SIG-M5 (cell line): ENCODE measurements at regions not wholly inside any gene's neighbourhood (a gene's known extent, or its start where the extent isn't known, plus 50 kb on each side); places are given as distances from the start of the nearest gene placed in this dataset.

Source experiments
- DNase-seq: peaks from one replicate; lab custom pipeline; 2025; lab: John Stamatoyannopoulos, UW

DNA sequence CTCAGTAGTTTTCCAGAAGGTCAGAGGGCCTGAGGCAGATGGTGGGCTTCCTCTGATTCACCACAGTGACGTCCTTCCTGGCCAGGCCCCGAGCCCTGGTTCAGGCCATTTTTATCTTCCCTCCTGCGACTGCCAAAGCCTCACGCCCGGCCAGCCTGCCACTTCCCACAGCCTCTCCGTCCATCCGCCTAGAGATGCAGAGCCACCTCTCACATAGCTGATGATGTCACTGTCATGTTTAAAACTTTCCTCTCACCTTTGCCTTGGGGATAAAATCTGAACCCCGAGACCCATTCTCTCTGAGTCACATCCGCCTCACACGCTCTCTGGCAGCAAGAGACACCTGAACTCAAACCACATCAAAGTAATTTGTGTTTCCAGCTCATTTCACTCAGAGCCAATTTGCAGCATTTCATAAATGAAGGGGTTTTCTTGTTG is 175.3 kb downstream of the QDPR start:
- DNase-seq, result no peak

DNA sequence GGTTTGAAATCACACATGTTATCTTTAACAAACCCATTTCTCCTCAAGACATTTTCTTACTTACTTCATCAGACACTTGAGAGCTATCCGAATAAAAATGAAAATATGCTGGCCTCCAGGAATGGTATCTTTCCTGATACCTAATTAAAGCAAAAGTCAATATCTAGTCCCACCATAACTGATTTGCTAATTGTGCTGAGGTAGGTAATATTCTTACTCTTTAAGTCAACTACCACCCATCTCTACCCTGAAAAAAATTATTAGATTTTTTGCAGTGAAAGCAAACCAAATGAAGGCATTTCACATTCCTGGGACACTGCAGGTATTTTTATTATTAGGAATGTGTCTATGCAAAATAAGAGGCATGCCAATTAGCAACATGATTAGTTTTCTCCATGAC is 175.8 kb downstream of the QDPR start:
- no peak for DNase-seq

DNA sequence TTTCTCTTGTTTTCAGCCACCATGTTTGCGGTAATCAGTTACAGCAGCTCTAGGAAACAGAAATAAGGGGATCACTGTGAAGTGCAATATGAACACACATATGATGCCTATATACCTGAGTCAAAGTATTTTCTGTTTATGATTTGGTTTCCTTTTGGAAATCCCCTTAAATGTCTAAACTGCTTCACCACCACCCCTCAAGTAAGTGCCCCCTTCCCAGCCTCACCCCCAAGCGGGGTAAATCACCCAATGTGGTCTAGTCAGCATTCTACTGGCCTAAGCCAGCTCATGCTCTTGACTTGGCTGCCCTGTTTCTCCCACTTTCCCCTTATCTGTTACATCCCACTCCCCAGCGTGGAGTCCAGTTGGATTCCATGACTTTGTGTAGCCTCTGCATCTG is 176.5 kb downstream of the QDPR start:
- DNase-seq, result no peak

DNA sequence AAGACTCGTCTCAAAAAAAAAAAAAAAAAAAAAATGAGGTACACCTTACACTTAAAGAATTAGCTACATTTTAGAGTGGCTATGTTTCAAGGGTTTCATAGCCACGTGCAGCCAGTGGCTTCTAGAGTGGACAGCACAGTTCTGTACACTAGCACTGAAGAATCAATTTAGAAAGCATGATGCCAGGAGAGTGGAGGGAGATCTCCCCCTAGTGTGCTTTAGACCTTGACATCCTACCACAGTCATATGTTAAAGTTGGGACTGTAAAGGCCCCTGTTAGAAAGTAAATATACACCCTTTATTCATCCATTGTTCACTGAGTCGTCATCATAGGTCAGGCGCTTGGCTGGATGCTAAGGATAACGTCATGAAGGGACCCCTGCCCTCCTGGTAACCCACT is 179.4 kb downstream of the QDPR start:
- no peak for DNase-seq

DNA sequence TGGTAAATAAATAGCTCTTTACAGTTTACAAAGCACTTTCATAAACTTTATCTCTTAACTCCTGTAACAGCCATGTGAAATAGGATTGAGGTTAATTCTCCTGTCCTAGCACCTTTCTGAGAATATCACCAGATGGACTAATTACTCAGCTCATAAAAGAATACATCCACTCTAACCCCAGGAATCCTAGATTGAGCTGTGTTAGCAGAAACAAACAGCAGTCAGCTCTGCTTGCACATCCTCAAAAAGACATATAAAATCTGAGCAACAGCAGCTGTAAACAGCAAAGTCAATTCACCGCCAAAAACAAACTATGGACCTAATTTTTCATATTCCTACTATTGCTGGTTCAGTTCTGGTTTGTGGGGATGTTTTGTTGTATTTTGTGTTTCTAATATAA is 182.8 kb downstream of the QDPR start:
- no peak for DNase-seq

DNA sequence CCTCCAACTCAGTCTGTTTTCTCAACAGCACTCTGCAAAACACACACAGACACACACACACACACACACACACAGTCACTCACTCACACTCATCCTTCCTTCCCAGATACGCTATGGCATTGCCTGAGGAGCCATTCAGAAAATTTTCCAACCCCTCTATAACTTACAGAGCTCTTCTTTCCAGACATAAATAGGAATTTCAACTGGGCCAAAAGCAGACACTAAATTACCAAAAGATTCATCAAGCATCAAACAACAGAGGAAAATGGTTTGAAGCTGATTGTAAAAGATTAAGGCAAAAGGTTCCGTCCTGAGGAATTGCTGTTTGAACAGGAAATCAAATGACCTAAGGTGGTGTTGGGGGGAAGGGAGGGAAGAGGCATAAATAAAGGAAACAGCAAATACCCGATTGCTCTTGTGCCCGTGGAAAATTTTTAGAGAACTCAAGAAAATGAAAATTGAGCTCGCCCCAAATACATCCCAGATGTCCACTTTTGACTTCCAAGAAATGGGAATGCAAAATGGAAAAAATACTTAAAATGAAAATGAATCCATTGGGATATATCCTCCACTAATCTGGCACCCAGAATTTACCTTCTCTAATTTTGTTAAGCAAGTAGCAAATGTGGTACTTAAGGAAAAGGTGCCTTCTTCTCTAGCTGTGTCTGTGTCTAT is 183.6 kb downstream of the QDPR start:
- no peak for DNase-seq

DNA sequence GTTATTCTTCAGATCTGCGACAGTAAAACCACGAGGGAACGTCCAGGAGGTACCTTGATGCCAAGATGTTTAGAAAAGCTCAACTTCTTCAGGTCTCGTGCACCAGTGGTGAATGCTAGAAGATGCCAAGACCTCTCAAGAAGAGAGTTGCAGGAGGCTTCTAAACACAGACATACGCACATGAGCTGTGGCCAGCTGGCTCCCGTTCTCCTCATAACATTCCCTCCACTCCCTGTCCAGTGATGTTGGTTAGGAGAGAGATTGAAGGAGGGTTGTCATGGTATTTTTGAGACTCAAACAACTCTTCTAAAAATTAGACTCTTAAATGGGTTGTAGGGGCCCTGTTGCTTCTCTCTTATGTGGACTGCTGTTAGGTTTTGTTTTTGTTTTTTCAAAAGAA is 184.3 kb downstream of the QDPR start:
- no peak for DNase-seq

DNA sequence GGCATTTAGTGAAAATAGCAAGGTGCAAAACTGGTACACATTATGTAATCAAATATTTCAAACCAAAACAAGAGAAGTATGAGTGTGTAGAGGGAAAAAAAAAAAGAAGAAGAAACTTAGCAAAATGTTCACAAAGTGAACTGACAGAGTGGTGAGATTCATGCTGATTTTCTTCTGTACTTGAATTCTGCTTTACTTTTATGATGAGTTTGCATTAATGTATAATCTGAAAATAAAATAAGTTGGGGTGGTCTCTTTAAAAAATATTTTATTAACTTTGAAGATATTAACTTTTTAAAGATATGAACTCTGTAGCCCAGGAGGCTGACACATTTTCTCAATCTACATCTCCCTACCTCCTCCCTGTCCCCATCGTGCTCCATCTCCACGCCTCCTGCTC is 185.1 kb downstream of the QDPR start:
- DNase-seq, result no peak

DNA sequence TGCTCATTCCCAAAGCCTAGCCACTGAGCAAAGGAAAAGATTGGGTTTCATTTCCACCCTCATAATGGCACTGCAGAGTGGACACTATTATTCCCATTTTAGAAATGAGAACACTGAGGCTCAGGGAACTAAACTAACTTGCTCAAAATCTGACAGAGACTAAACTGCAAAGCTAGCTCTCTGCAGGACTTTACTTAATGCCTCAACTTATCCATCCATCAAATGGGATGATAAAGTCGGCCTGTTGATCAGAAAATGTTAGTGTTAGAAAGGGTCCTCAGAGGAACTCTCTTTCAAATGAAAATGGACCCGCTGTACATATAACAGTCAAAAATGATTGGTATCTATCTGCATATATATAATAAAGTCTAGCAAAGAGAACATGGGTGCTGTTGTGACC is 186.8 kb downstream of the QDPR start:
- DNase-seq, result no peak

DNA sequence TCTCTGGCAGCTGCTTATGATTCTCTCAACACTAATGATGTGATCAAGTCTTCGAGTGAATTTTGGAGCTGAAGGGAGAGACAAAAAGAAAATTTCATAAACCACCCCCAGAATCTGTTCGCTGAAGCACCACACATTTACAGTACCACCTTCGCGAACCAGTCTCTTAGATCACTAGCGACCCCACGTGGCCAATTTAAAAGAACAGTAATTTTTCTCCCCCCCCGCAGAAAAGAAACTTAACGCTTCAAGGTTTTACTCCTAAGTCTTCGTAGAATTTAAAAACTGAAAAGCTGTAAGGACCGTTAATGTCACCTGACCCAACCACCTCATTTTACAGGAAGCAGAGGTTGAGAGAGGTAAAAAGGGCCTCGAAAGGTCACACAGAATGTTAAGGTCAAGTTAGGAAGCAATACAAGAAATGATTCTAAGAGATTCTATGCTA is 187.5 kb downstream of the QDPR start:
- no peak for DNase-seq

DNA sequence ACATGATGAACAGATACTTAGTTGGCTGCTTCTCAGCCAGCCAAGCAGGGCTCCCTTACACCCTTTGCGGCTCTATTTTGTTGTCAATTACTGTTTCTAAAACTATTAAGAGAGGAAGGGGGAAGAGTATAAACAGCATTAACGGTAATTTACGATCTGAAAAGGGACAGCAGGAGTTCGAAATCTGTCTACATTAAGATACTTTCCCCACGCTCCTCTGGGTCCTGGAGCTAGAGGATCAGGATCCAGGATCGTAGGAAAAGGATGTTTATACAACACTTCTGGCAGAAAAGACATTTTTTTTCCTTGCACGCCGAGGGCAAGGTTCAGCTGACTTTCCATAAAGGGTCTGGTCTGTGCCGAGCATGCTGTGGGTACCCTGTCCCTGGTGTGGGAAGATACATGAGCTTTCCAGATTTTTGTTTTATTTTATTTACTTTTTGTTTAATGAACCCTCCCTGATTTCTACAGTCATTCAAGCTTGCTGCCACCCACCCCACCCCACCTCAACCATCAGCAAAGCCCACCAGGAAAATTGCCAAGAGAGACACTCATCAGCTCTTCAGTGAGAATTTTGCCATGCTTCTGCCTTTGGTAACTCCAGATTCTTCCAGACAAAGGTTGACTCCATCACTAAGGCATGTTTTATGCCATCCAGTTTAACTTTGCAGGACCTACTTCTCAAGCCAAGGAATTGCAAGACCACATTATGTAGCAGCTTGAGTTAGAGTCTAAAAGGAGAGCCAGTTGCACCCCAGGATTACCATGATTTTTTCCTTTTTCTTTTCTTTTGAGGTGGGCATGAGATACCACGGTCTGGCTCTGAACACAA is 188.1 kb downstream of the QDPR start:
- no peak for DNase-seq

DNA sequence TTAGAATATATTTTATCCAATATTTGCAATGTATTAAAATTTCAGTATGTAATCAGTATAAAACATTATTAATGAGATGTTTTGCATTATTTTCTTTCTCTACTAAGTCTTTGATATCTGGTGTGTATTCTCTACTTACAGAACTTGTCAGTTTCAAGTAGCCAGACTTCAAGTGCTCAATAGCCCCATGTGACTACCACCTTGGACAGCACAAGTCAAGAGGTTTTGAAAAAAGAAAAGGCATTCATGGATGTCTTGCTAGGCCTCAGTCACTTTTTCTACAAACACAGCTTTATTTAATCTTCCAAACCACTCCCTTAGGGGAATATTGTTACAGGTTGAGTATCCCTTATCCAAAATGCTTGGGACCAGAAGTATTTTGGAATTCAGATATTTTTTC is 189.4 kb downstream of the QDPR start:
- DNase-seq, result no peak

DNA sequence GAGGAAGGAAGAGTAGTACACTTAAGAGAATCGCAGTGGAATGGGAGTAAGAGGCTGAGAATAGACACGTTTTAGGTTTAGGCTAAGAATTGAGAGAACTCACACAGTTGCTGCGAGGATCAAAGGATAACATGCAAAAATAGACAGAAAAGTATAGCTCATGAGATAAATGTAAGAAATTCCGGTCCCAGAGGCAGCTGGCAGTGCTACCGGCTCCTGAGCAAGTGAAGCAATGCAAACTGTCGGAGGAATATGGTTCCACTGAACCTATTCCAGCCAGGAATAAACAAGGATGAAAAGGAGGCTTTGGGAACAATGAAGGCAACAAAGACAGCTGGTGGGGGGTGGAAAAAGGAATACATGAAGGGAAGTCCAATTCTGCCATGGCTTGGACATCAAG is 191.8 kb downstream of the QDPR start:
- no peak for DNase-seq

DNA sequence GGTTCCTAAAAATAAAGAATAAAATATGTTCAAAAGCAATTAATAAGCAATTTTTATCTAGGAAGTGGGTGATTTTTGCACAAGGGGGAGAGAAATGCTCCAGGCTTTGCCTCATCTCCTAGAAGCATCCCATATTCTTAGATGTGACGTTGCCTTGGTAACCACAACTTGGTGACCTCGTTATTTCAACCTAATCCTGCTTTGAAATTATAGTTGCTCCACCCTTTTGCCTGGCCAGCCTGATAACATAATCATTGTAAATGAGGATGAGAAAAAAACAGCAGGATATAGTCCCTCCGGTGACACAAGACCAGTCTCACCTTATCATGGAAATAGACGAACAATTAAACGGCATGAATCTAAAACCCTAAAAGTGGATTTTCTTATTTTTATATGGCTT is 194.4 kb downstream of the QDPR start:
- no peak for DNase-seq

DNA sequence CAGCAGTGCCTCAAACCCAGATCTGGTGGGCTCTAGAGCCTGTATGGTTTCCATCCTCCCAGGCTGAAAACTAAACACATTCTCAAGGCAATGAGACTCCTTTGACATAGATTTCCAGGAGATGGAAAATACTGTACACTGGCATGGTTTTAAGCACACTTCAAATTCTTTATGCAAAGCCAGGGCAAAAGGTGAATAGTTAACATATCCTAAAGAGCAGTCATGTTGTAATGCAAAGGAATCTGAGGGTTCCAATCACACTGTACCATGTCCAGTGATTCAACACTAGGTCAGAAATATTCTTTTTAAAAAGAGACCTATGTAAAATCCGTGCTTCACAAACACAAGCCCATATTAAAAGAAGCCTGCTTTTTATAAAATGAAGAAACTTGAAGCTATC is 195.3 kb downstream of the QDPR start:
- DNase-seq, result no peak

DNA sequence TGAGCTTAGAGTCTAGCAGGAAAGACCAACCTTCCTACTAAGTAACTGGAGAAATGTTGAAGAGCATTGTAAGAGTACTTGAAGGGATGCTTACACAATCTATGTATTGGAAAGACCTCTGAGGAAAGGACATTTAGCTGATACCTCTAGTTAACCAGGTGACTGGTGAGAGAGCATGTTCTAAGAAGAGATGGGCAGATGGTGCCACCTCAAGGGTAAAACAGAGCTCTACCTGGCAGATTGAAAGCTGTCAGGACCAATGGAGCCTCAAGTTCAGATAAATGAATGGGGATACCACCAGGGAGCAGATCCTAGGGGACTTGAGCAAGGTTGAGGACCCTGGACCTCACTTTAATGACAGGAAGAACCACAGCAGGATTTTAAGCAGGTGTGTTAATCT is 196.4 kb downstream of the QDPR start:
- no peak for DNase-seq

DNA sequence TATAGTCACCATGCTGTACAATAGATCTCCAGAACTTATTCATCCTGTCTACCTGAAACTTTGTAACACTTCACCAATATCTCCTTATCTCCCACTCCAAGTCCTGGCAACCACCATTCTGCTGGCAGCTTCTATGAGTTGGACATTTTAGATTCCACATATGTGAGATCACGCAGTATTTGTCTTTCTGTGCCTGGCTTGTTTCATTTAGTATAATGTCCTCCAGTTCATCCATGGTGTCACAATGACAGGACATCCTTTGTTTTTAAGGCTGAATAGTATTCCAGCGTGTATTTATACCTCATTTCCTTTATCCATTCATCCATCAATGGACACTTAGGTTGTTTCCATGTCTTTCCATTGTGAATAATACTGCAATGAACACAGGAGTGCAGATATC is 198.7 kb downstream of the QDPR start:
- DNase-seq, result no peak

DNA sequence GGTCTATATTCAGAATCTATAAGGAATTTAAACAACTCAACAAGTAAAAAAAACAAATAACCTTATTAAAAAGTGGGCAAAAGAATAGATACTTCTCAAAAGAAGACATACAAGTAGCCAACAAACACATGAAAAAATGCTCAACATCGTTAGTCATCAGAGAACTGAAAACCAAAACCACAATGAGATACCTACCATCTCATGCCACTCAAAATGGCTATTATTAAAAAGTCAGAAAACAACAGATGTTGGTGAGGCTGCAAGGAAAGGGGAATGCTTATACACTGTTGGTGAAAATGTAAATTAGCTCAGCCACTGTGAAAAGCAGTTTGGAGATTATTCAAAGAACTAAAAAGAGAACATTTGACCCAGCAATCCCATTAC is 201.6 kb downstream of the QDPR start:
- no peak for DNase-seq

DNA sequence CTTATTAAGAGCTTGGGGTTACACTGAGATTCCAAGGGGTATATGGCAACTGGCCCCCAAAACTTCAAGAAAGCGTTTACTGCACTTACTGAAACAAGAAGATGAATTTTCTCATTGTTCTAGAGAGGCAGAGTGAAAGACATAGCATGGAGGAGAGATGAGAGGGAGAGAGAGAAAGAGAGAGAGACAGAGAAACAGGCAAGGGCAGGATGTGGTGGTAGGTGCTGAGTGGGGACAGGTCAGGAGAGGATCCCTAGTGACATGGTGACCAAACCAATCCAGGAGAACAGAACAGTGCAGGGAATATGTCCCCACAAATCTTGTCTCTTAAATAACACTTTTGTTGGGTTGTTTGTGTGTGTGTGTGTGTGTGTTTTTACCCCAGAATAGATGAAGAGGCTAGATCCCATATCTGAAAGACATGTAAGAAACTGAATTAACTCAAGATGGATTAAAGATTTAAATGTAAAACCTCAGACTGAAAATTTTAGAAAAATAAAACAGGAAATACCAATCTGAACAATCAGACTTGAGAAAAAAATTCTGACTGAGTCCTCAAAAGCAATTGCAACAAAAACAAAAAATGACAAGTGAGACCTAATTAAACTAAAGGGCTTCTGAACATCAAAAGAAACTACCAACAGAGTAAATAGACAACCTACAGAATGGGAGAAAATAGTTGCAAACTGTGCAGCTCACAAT is 202.2 kb downstream of the QDPR start:
- no peak for DNase-seq

DNA sequence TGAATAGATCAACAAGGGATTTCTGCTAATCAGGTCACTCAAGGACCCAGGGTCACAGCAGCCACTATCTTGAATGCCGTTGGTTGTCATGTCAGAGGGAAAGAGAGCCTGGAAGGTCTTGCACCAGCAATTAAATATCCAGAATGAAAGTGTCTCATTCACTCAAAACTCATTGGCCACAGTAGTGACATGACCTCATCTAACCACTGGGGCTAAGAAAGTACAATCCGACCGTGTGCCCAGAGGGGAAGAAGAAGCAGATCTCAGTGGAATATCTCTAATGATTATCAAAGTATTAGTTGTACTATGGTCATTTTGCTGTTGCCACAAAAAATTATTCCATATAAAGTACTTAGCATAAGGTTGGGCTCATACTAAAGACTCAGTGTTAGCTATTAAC is 210.0 kb downstream of the QDPR start:
- no peak for DNase-seq

DNA sequence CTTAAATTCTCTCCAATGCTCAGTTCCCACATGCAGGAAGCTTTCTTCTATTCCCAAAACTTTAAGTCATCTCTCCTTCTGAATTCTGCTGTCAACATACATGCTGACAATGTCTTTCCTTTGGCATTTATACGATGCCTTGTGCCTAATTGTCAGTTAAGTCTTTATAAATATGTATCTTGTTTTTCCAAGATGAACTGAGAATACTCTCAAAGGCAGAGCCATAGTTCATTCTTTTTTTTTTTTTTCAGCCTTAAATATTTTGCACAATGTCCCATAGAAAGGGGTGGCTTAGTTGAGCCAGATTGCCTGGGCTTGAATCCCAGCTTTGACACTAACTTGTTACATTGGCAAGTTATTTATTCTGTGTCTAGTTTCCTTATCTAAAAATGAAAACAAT is 210.6 kb downstream of the QDPR start:
- no peak for DNase-seq

DNA sequence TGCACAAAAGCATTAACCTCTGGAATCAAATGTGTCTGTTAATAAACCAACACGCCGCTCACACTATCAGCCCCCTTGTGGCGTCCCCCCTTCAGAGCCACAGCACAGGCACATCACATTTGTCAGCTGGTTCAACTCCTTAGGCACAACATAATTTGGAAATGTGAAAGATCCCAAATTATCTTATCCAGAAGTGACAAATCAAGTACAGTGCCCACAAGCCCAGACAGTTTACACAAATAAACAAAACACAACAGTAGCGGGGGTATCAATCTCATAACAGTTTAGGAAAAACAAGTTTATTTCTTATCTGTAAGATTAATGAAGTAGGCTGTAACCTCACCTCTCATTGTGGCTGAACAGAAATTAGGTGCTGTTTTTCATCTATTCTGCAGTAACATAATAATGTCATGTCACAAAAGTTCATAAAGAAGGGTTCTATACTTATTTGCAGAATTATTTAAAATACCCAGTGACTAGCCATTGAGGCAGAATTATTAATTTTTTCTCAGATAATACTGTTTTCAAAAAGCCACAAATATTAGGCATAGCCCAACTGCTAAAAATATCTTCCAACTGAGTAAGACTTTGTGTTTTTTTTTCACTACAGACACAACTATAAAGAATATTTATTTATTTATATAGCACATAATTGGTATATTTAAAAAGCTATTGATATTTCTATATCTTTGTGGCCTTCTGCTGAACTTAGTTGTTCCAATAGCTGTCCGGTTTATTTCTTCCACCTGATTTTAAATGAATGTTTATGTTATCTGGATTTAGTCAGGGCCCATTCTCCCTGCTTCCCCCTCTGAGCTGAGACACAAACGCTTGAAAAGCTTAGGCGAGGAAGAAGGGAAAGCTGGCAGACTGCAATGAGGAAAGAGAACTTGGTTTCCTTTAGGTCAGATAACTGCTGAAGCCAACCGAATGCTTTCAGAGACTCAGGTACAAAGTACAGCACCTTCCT is 214.7 kb downstream of the QDPR start:
- DNase-seq, result no peak
